B cell (primary cell): ENCODE measurements at regions not wholly inside any gene's neighbourhood (a gene's known extent, or its start where the extent isn't known, plus 50 kb on each side); places are given as distances from the start of the nearest gene placed in this dataset.
A peak's percentile ranks its signal among the peaks of the same experiment; 100 is the strongest.

Experiments
- ATAC-seq: fragments of 200-7000 bp; cut with Tn5 transposase; one replicate; pipeline ENCODE4 v1.10.0; 2021; ENCODE audit warnings: low read depth, mild to moderate bottlenecking, moderate number of reproducible peaks, moderate library complexity
- CTCF ChIA-PET: fragments of 350-600 bp; sonication (Branson Sonifier 250); formaldehyde crosslinking; loops from one replicate; lab custom pipeline; 2021; ENCODE audit warnings: antibody characterized with exemption, inconsistent platforms; lab: Charles Lee
- POLR2A ChIA-PET: fragments of 350-600 bp; sonication (Branson Sonifier 250); formaldehyde crosslinking; loops from one replicate; lab custom pipeline; 2021; ENCODE audit warnings: antibody characterized with exemption; lab: Charles Lee
- DNase-seq: peaks from one replicate; pipeline ENCODE4 v3.0.0; 2013
- H2AFZ ChIP-seq: 2 replicates; pipeline ENCODE4 v1.6.1; 2012; ENCODE audit warnings: mild to moderate bottlenecking, low read depth, low read length; ENCODE audit not compliant: insufficient read depth, poor library complexity, severe bottlenecking
- H3K27ac ChIP-seq, 2 donors: 1 replicate in 1 of 2; 2 replicates in 1 of 2; pipeline ENCODE4 v1.5.1; 2012 to 2013; ENCODE audit warnings: low read length in 2 of 2, mild to moderate bottlenecking in 2 of 2, moderate library complexity in 1 of 2
- H3K27me3 ChIP-seq, 4 experiments: fragments of 200-600 bp in 1 of 4; sonication (generic) in 1 of 4; replicated peaks in 1 of 4; 1 replicate in 2 of 4; 2 replicates in 2 of 4; pipeline versions ENCODE4 v1.6.1 to v1.7.0; 2013 to 2016; ENCODE audit warnings: low read length in 3 of 4, mild to moderate bottlenecking in 2 of 4, mixed read lengths in 1 of 4, moderate library complexity in 1 of 4; ENCODE audit not compliant: insufficient read depth in 4 of 4, control insufficient read depth in 3 of 4; ENCODE audit errors: control extremely low read depth in 1 of 4
- H3K36me3 ChIP-seq, 2 experiments: replicated peaks in 1 of 2; 1 replicate in 1 of 2; 2 replicates in 1 of 2; pipeline versions ENCODE4 v1.6.1 to v1.7.1; 2013; ENCODE audit warnings: low read length in 1 of 2; ENCODE audit not compliant: insufficient read depth in 2 of 2, control insufficient read depth in 1 of 2; ENCODE audit errors: control extremely low read depth in 1 of 2, extremely low read depth in 1 of 2
- H3K4me1 ChIP-seq, 2 donors: fragments of 200-600 bp in 1 of 2; sonication (generic) in 1 of 2; 1 replicate in 1 of 2; 2 replicates in 1 of 2; pipeline versions ENCODE4 v1.5.1 to v1.6.1; 2013 to 2017; ENCODE audit warnings: low read length in 2 of 2; ENCODE audit not compliant: control insufficient read depth in 2 of 2, insufficient read depth in 2 of 2
- H3K4me2 ChIP-seq: replicated peaks from 2 replicates; pipeline ENCODE3; 2012; ENCODE audit warnings: mild to moderate bottlenecking, low read depth, low read length; ENCODE audit not compliant: poor library complexity, severe bottlenecking
- H3K4me3 ChIP-seq, 5 experiments: fragments of 200-600 bp in 1 of 5; sonication (generic) in 1 of 5; 1 replicate in 3 of 5; 2 replicates in 2 of 5; pipeline versions ENCODE4 v1.5.1 to v1.7.0; 2011 to 2016; ENCODE audit warnings: low read length in 4 of 5, mild to moderate bottlenecking in 4 of 5, low read depth in 2 of 5, control low read depth in 1 of 5, moderate library complexity in 1 of 5; ENCODE audit not compliant: insufficient read depth in 1 of 5; ENCODE audit errors: control extremely low read depth in 1 of 5, extremely low read depth in 1 of 5
- H3K79me2 ChIP-seq: fragments of 200-600 bp; sonication (generic); one replicate; pipeline ENCODE4 v1.6.0; 2016; ENCODE audit warnings: low read length; ENCODE audit not compliant: control insufficient read depth, insufficient read depth
- H3K9ac ChIP-seq: fragments of 200-600 bp; sonication (generic); 2 replicates; pipeline ENCODE4 v1.6.1; 2017; ENCODE audit warnings: mild to moderate bottlenecking, low read length, moderate library complexity
- H3K9me3 ChIP-seq, 3 donors: one replicate each; pipeline versions ENCODE4 v1.6.1 to v1.7.1; 2013; ENCODE audit warnings: low read length in 2 of 3; ENCODE audit not compliant: control insufficient read depth in 2 of 3, insufficient read depth in 1 of 3; ENCODE audit errors: control extremely low read depth in 1 of 3
- H4K20me1 ChIP-seq: 2 replicates; pipeline ENCODE4 v1.6.0; 2012; ENCODE audit warnings: mild to moderate bottlenecking, low read length; ENCODE audit not compliant: insufficient read depth, control insufficient read depth, poor library complexity, severe bottlenecking
- H3K27ac Mint-ChIP-seq: one replicate; pipeline ENCODE4 v1.8.0; 2021; ENCODE audit warnings: mixed read lengths
- H3K27me3 Mint-ChIP-seq: one replicate; pipeline ENCODE4 v1.8.0; 2021; ENCODE audit warnings: mixed read lengths
- H3K4me1 Mint-ChIP-seq: one replicate; pipeline ENCODE4 v1.8.0; 2021; ENCODE audit warnings: mixed read lengths
- H3K4me3 Mint-ChIP-seq: one replicate; pipeline ENCODE4 v1.8.0; 2021; ENCODE audit warnings: mixed read lengths
- H3K9me3 Mint-ChIP-seq: one replicate; pipeline ENCODE4 v1.8.0; 2022; ENCODE audit warnings: mixed read lengths; ENCODE audit not compliant: insufficient read depth
- EZH2 ChIP-seq: IDR thresholded peaks from 2 replicates; pipeline ENCODE4 v1.6.1; 2012; ENCODE audit warnings: borderline replicate concordance, low read depth, mild to moderate bottlenecking, moderate library complexity, low read length; ENCODE audit not compliant: insufficient read depth, poor library complexity, severe bottlenecking
- WGBS: methylation state at CpG from one replicate; pipeline ENCODE4 v1.1.5; 2013; ENCODE audit warnings: missing lambda C conversion rate; ENCODE audit not compliant: insufficient coverage; 5-methylcytosine and 5-hydroxymethylcytosine counted together
- intact Hi-C: fragments of 100-400 bp; cut with micrococcal nuclease; formaldehyde crosslinking; loops from one replicate; pipeline ENCODE4 v1.10.0; 2022
- TF ChIP-seq, protein P1 (sequence below): fragments of 200-600 bp; IDR thresholded peaks from one replicate; pipeline ENCODE4 v1.8.0; 2022; ENCODE audit warnings: antibody characterized with exemption, mild to moderate bottlenecking

DNA sequence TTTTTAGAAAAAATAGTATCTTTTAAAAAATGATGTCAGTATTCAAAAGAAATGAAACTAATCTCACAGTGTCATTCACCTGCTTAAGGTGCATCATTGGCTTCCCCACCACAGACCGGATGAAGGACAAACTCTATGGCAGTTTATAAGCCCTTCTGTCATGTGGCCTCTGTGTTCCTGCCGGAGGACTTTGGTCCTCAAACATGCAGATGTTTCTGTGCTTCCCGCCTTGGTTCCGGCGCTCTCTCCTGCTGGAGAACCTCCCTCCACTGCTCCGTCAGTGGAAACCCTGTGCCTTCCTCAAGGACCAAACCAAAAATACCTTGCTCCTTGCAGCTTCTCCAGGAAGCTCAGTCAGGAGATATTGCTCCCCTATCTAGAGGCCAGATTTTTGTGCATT is 326.3 kb downstream of the UACA start:
- intact Hi-C loops = loop anchor here (5.0 kb wide), 1 partner anchor 115 kb away; no protein-coding TSS in a partner anchor
- H3K9me3 Mint-ChIP-seq = no peaks in the 10 kb centered on the region
- ChIA-PET CTCF (no interaction called here), POLR2A (no interaction called here)
- H3K27me3 Mint-ChIP-seq = peaks cover 4% of the 10 kb centered on the region
- H3K79me2 ChIP-seq = no peaks in the 10 kb centered on the region
- no peak overlapping the region for H3K27ac ChIP-seq
- peaks cover 26 to 32% of the 10 kb centered on the region in 2 donors for H3K4me1 ChIP-seq
- H3K9me3 ChIP-seq = no peaks in the 10 kb centered on the region
- H3K4me2 ChIP-seq = no peak overlapping the region
- H3K27me3 ChIP-seq = no peaks in the 10 kb centered on the region
- no peak overlapping the region for H3K9ac ChIP-seq
- ATAC-seq (no peak), DNase-seq (no peak)
- no peak overlapping the region for H3K27ac Mint-ChIP-seq
- no peak overlapping the region for H2AFZ ChIP-seq
- 97% methylated on average over 6 of the region's 6 CpGs for WGBS
- H4K20me1 ChIP-seq = no peaks in the 10 kb centered on the region
- H3K4me3 Mint-ChIP-seq = no peak overlapping the region
- TF ChIP-seq EZH2 = no peak
- TF ChIP-seq, protein P1, sequence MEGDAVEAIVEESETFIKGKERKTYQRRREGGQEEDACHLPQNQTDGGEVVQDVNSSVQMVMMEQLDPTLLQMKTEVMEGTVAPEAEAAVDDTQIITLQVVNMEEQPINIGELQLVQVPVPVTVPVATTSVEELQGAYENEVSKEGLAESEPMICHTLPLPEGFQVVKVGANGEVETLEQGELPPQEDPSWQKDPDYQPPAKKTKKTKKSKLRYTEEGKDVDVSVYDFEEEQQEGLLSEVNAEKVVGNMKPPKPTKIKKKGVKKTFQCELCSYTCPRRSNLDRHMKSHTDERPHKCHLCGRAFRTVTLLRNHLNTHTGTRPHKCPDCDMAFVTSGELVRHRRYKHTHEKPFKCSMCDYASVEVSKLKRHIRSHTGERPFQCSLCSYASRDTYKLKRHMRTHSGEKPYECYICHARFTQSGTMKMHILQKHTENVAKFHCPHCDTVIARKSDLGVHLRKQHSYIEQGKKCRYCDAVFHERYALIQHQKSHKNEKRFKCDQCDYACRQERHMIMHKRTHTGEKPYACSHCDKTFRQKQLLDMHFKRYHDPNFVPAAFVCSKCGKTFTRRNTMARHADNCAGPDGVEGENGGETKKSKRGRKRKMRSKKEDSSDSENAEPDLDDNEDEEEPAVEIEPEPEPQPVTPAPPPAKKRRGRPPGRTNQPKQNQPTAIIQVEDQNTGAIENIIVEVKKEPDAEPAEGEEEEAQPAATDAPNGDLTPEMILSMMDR = no peak
- no peaks in the 10 kb centered on the region for H3K36me3 ChIP-seq
- peaks cover 30% of the 10 kb centered on the region for H3K4me1 Mint-ChIP-seq
- H3K4me3 ChIP-seq = no peak overlapping the region

DNA sequence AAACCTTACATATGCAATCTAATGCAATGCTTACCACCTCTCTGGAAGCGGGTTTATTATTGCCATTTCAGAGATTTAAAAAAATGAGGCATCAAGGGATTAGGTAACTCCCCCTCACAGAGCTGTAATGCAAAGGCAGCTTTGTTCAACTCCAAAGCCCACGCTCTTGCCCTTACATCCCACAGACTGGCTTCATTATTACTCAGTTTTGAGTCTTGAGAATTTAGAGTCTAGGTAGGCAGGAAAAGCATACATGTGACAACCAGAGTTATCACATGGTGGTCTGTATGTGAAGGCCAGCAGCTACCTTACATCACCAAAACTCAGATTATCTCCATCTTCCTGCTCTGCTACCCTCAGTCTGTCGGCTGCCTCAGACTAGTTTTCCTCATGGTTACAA is 326.9 kb downstream of the UACA start:
- intact Hi-C loops = loop anchor here (5.0 kb wide), 1 partner anchor 114 kb away; no protein-coding TSS in a partner anchor
- peak overlapping the region in 1 of 5 experiments; percentile 0 for H3K4me3 ChIP-seq
- H4K20me1 ChIP-seq = no peaks in the 10 kb centered on the region
- no peak for DNase-seq
- CTCF ChIA-PET = no interaction called here
- no peaks in the 10 kb centered on the region for H3K79me2 ChIP-seq
- no peak for ATAC-seq
- peaks cover 26 to 32% of the 10 kb centered on the region in 2 donors for H3K4me1 ChIP-seq
- Mint-ChIP-seq H3K4me1 (peaks cover 30% of the 10 kb centered on the region), H3K4me3 (no peak overlapping the region), H3K9me3 (no peaks in the 10 kb centered on the region), H3K27me3 (no peaks in the 10 kb centered on the region), H3K27ac (peak overlapping the region; percentile 44)
- no peak overlapping the region for H3K27ac ChIP-seq
- no peak overlapping the region for H2AFZ ChIP-seq
- H3K36me3 ChIP-seq = no peaks in the 10 kb centered on the region
- TF ChIP-seq EZH2 = no peak
- TF ChIP-seq, protein P1 = no peak
- POLR2A ChIA-PET = no interaction called here
- H3K9ac ChIP-seq = no peak overlapping the region
- H3K4me2 ChIP-seq = peak overlapping the region; percentile 54
- no peaks in the 10 kb centered on the region for H3K27me3 ChIP-seq
- no CpG with 5 or more reads among the region's 3 CpGs for WGBS
- H3K9me3 ChIP-seq = peaks cover 0 to 2% (median 0%) of the 10 kb centered on the region in 3 donors
